GM19467 (cell line): ENCODE measurements at regions not wholly inside any gene's neighbourhood (a gene's known extent, or its start where the extent isn't known, plus 50 kb on each side); places are given as distances from the start of the nearest gene placed in this dataset.

ENCODE experiments used
- ATAC-seq: cut with Tn5 transposase; IDR thresholded peaks from one replicate; pipeline ENCODE4 v1.9.1; 2021; ENCODE audit warnings: mild to moderate bottlenecking, moderate library complexity; ENCODE audit not compliant: unreplicated experiment

DNA sequence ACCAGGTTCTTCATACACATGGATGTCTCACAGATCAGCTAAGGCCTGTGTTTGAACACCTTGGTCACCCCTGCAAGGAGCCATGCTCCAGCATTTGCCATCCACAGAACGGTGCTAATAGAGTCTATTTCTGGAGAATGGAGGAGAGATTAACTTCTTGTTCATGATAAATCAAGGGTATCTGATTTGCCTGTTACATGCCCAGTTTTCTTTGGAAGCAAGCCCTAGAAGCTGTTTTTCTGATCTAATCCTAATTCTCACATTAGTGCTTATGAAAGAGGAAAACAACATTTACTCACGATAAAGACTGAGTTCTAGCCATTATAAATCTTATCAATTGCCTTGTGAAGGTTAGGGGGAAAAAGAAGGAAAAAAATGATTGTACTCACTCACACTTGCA, 119.6 kb upstream of the DTNA start:
- no peak for ATAC-seq

GRCh38 chr18:34591920-34592444, 118.1 kb upstream of the DTNA start:
- ATAC-seq: no peak

GRCh38 chr18:34592481-34592880, 117.6 kb upstream of the DTNA start:
- ATAC-seq: no peak

- ATAC-seq: no peak
Observed at GRCh38 chr18:34592961-34593382, 117.1 kb upstream of the DTNA start.

DNA sequence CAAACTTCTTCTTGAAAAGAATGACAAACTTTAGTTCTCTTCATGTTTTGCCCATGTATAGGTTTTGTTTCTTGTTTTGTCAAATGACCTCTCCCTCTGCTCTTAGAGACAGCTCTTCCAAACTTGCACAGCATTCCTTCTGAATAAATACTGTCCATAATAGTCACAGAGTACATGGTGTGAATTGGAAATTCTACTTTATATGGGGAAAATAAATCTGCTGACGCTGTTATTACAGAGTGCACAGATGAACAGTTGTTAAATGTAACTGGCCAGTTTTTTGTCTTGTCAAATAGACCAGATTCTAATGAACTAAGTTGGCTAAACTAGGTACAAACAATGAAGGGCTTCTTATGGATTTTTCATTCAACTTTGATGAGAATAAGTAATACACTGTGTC, 115.8 kb upstream of the DTNA start:
- no peak for ATAC-seq

DNA sequence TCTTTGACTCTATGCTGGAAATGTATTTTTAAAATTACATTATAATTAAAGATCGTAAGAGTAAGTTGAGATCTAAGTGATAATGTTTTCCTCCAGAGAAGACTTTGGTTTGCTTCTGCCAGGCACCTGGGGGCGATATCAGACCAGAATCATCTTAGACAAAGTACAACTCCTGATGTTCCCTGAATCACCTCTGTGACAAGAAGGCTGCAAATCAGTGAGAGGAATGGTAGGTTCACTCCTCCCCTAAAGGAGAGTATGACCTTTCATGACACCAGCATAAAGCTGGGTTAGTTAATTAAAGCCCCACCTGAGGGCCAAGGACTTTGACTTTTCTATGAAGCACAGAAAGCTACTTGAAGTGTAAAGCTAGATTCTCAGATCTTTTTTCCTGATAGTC, 114.4 kb upstream of the DTNA start:
- ATAC-seq: no peak

GRCh38 chr18:34598120-34598635, 111.9 kb upstream of the DTNA start:
- ATAC-seq: no peak

DNA sequence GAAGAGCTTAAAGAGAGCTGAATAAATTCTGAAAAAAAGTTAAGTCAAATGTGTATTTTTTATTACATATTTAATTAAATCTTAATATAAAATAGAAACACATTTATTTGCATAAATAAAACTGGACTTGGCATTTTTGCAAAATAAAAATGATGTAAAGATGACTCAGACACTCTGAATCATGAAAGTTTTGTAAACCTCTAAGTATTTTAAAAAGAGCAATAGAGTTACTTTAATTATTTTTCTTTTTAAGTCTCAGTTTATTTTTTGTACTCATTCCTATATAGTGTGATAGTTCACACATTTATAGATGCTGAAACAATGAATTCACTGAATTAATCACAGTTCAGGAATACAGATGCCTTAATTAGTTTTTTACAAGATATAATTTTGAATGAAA, 109.9 kb upstream of the DTNA start:
- ATAC-seq: no peak

DNA sequence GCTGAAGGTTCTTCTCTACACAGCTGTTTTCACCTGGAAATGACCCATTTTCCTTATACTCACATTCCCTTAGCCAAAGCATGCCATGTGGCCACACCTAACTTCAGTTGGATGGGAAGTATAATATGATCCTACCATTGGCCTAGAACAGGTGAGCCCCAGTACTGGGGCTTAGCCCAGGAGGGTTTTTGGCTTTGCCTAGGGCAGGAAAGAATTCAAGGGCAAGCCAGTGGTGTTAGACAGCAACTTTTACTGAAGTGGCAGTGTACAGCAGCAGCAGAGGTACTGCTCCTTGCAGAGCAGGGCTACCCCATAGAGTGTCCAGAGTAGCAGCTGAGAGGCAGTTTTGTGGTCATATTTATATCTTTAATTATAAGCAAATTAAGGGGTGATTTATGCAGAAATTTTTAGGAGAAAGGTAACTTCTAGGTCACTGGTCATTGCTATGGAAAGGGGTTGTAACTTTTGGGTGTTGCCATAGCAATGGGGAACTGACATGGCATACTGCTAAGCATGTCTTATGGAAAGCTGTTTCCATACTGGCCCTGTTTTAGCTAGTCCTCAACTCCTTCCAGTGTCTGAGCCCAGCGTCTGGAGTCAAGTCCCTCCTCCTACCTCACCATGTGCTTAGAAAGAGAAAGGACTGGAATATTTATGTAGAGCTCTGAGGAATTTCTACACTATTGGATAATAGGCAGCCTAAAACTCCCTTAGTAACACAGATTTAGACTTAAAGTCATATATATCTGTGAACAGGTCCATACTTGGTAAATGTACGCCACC, 109.0 kb upstream of the DTNA start:
- no peak for ATAC-seq

- ATAC-seq: no peak
Observed at GRCh38 chr18:34604591-34604990, 105.5 kb upstream of the DTNA start.

- ATAC-seq: no peak
Observed at GRCh38 chr18:34606851-34607250, 103.2 kb upstream of the DTNA start.

DNA sequence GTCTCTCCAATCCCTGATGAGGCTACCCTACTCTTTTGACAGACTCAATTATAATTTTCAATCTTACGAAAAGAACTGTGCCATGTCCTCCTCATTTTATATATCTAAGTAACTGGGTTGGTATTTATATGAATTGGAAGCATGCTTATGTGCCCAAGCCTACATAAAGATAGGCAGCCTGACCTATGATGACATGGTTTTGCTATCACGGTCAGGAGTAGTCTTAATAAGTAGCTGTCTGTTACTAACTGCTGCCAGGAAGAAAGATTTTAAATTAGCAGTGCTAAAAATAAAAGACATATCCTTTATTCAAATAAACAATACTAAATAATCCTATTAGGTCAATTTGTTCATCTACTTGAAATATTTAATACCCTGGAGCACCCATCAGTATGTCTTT, 102.0 kb upstream of the DTNA start:
- ATAC-seq: no peak

DNA sequence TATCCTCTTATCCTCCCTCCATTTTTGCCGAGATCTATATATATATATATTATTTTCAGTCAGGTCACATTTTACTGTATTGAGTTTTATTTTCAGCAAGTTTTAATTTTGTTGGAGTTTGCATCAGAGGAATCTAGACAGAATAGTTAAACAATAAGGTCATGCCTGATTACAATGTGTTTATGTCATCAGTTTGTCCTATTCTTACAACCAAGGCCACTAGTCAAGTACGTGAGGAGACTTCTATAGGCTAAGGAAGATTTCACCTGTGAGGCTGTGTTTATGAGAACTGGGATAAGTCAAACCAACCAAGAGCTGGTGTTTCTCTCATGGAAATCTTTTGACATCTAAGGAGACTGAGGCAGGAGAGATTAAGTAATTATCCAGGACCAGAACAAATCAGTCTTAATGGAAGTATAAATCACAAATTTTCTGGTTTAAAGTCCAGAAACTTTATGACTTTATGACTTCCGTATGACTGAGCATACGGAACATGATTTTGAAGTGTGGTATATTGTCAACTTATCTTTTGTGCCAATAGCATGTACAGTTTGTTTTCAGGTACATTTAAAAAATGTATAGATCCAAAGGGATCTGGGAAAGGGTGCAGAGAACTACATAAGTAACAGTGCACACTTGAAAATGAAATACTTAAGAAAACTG, 100.0 kb upstream of the DTNA start:
- no peak for ATAC-seq

DNA sequence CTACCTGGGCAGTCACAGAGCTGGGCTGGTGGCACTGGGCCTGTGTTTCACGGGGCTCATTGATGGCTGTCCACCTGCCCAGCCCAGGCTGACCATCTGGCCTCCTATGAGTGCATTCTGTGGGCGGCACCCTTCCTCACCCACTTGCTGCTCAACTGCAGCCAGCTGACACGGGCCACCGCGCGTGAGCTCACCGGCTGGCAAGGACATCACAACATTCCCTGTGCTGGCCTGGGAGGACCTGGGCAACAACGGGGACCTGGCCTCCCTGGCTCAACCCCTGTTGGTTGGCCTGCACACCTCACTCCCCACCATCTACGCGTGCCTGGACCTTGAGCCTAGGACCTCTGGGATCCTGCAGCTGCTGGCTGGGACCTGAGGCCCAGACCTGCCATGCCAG, 98.2 kb upstream of the DTNA start:
- no peak for ATAC-seq

GRCh38 chr18:34620258-34620861, 89.7 kb upstream of the DTNA start:
- ATAC-seq: no peak

GRCh38 chr18:34623557-34623956, 86.5 kb upstream of the DTNA start:
- ATAC-seq: no peak

- no peak for ATAC-seq
Observed at GRCh38 chr18:34624551-34624950, 85.5 kb upstream of the DTNA start.

DNA sequence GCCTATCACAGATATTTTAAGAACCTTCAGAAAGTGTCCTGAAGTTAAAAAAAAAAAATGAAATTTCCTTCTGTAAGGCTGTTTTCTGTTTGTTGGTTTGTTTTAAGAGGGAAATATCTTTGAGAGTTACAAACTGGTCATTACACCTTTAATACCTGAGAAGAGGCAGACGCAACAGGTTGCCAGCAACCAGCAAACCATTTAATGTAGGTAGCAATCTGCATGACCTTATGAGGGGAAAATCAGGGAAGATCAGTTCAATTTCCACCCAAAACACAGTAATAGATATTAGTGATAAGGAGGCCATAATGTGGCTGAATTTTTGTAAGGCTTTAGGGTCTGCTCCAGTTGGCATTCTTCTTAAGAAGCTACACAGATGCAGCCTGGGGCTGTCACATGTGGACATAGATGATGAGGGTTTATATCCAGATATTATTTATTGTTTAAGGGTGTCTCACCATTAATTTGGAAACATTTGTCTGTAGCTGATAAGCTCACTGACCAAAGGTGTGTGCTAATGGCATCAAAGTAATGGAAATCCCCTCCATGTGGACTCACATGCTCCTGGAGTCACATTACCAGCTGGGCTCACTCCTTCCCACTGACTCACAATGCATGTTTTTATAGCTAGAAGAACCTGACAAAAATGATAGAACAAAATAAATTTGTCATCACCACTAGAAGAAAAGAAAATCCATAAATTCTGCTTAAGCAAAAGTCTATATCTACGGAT, 83.5 kb upstream of the DTNA start:
- ATAC-seq: no peak

DNA sequence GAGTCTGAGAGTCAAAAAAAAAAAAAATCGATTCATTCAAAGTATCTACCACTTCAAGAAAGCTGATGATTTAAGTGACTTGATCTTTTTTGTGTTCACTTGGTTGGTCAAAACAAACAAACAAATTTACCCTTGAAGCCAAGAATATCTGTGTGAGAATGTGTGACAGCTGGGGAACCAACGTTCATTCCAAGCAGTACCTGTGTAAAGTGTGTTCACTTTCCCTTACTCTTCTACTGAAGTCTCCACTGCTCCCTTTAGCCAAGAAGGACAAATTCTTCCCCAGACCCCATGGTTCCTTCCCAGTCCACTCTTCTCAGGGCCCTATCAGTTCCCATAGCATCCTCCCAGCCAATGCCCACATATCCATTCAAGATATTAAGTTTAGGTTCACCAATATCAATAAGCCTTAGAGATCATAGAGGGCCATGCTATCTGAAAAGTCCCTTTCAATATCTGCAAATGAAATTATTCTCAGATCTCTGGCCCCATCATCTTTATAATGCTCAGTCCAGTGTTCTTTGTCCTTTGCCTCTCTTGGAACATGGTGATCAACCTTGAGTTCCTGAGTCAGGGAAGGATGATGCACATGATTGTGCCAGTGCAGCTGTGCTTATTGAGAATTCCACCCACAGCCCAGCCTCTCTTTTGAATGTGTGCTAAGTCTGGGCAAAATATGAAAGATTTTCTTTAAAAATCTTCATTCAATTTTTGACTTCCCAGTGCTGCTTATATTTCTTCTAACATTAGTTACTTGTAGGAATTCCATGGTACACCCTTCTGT, 82.8 kb upstream of the DTNA start:
- no peak for ATAC-seq
